Activated T-cell treated with anti-CD3 and anti-CD28 coated beads, Interleukin-2, amount 50 U/mL, for 24 hours (primary cell): ENCODE measurements at regions not wholly inside any gene's neighbourhood (a gene's known extent, or its start where the extent isn't known, plus 50 kb on each side); places are given as distances from the start of the nearest gene placed in this dataset.
"Not testable (repeated sequence)": the region's sequence is repeated elsewhere in the genome, so short reads cannot be mapped to it uniquely, and the experiment has no call there.

ENCODE experiments used
- DNase-seq: peaks from one replicate; pipeline ENCODE4 v3.0.0-alpha.2; 2020
- H3K27ac Mint-ChIP-seq: 2 replicates; pipeline ENCODE4 v1.8.0; 2020; ENCODE audit warnings: mild to moderate bottlenecking, mixed read lengths
- H3K27me3 Mint-ChIP-seq: 2 replicates; pipeline ENCODE4 v1.8.0; 2020; ENCODE audit warnings: mixed read lengths
- H3K36me3 Mint-ChIP-seq: 2 replicates; pipeline ENCODE4 v1.8.0; 2020; ENCODE audit warnings: low read depth, mixed read lengths
- H3K4me1 Mint-ChIP-seq: 2 replicates; pipeline ENCODE4 v1.8.0; 2020; ENCODE audit warnings: low read depth, mixed read lengths
- H3K4me3 Mint-ChIP-seq: 2 replicates; pipeline ENCODE4 v1.8.0; 2020; ENCODE audit warnings: mild to moderate bottlenecking, moderate library complexity, mixed read lengths
- H3K9me3 Mint-ChIP-seq: 2 replicates; pipeline ENCODE4 v1.8.0; 2020; ENCODE audit warnings: mixed read lengths

- no peak overlapping the region for H3K4me3 Mint-ChIP-seq
- no peak overlapping the region for H3K27ac Mint-ChIP-seq
- no peaks in the 10 kb centered on the region for H3K36me3 Mint-ChIP-seq
- no peaks in the 10 kb centered on the region for H3K4me1 Mint-ChIP-seq
- H3K27me3 Mint-ChIP-seq: peaks cover 19% of the 10 kb centered on the region
- no peak for DNase-seq
- H3K9me3 Mint-ChIP-seq: peaks cover 3% of the 10 kb centered on the region
Measured at GRCh38 chr4:56164907-56165306, 216.2 kb downstream of the CEP135 start.

GRCh38 chr4:56160636-56161035 lies 211.9 kb downstream of the CEP135 start:
- Mint-ChIP-seq H3K27me3 (peaks cover 7% of the 10 kb centered on the region), H3K4me3 (no peak overlapping the region), H3K27ac (no peak overlapping the region), H3K4me1 (peaks cover 7% of the 10 kb centered on the region), H3K36me3 (no peaks in the 10 kb centered on the region), H3K9me3 (no peaks in the 10 kb centered on the region)
- DNase-seq: no peak

- H3K4me1 Mint-ChIP-seq: peaks cover 7% of the 10 kb centered on the region
- no peaks in the 10 kb centered on the region for H3K9me3 Mint-ChIP-seq
- DNase-seq: no peak
- H3K27ac Mint-ChIP-seq: no peak overlapping the region
- peaks cover 7% of the 10 kb centered on the region for H3K27me3 Mint-ChIP-seq
- no peak overlapping the region for H3K4me3 Mint-ChIP-seq
- no peaks in the 10 kb centered on the region for H3K36me3 Mint-ChIP-seq
Measured at GRCh38 chr4:56158483-56158882, 209.7 kb downstream of the CEP135 start.

GRCh38 chr4:56156141-56156540 lies 207.4 kb downstream of the CEP135 start:
- Mint-ChIP-seq H3K4me1 (peaks cover 7% of the 10 kb centered on the region), H3K36me3 (no peaks in the 10 kb centered on the region), H3K27me3 (peaks cover 3% of the 10 kb centered on the region), H3K4me3 (no peak overlapping the region), H3K9me3 (no peaks in the 10 kb centered on the region), H3K27ac (no peak overlapping the region)
- DNase-seq: no peak

GRCh38 chr4:56155432-56155831 lies 206.7 kb downstream of the CEP135 start:
- H3K36me3 Mint-ChIP-seq: no peaks in the 10 kb centered on the region
- H3K27ac Mint-ChIP-seq: no peak overlapping the region
- H3K4me1 Mint-ChIP-seq: peaks cover 7% of the 10 kb centered on the region
- no peaks in the 10 kb centered on the region for H3K27me3 Mint-ChIP-seq
- DNase-seq: no peak
- H3K9me3 Mint-ChIP-seq: no peaks in the 10 kb centered on the region
- no peak overlapping the region for H3K4me3 Mint-ChIP-seq

GRCh38 chr4:56149591-56149990 lies 200.8 kb downstream of the CEP135 start:
- Mint-ChIP-seq H3K27me3 (peaks cover 3% of the 10 kb centered on the region), H3K4me1 (no peaks in the 10 kb centered on the region), H3K36me3 (no peaks in the 10 kb centered on the region), H3K4me3 (no peak overlapping the region), H3K27ac (no peak overlapping the region), H3K9me3 (no peaks in the 10 kb centered on the region)
- no peak for DNase-seq

GRCh38 chr4:56148428-56148827 lies 199.7 kb downstream of the CEP135 start:
- H3K4me3 Mint-ChIP-seq: no peak overlapping the region
- no peaks in the 10 kb centered on the region for H3K36me3 Mint-ChIP-seq
- no peak for DNase-seq
- no peak overlapping the region for H3K27ac Mint-ChIP-seq
- no peaks in the 10 kb centered on the region for H3K4me1 Mint-ChIP-seq
- no peaks in the 10 kb centered on the region for H3K9me3 Mint-ChIP-seq
- peaks cover 9% of the 10 kb centered on the region for H3K27me3 Mint-ChIP-seq

GRCh38 chr4:56147371-56147770 lies 198.6 kb downstream of the CEP135 start:
- no peaks in the 10 kb centered on the region for H3K36me3 Mint-ChIP-seq
- peaks cover 9% of the 10 kb centered on the region for H3K27me3 Mint-ChIP-seq
- DNase-seq: no peak
- H3K9me3 Mint-ChIP-seq: no peaks in the 10 kb centered on the region
- H3K27ac Mint-ChIP-seq: no peak overlapping the region
- no peaks in the 10 kb centered on the region for H3K4me1 Mint-ChIP-seq
- H3K4me3 Mint-ChIP-seq: no peak overlapping the region

GRCh38 chr4:56146956-56147355 lies 198.2 kb downstream of the CEP135 start:
- no peaks in the 10 kb centered on the region for H3K9me3 Mint-ChIP-seq

GRCh38 chr4:56142088-56142487 lies 193.3 kb downstream of the CEP135 start:
- no peak overlapping the region for H3K27ac Mint-ChIP-seq
- no peaks in the 10 kb centered on the region for H3K9me3 Mint-ChIP-seq
- peaks cover 9% of the 10 kb centered on the region for H3K27me3 Mint-ChIP-seq
- H3K4me3 Mint-ChIP-seq: no peak overlapping the region
- no peaks in the 10 kb centered on the region for H3K4me1 Mint-ChIP-seq
- H3K36me3 Mint-ChIP-seq: no peaks in the 10 kb centered on the region
- DNase-seq: no peak

More at GRCh38 chr4:56146956-56147355, 198.2 kb downstream of the CEP135 start:
- Mint-ChIP-seq H3K27ac (no peak overlapping the region), H3K36me3 (no peaks in the 10 kb centered on the region), H3K4me1 (no peaks in the 10 kb centered on the region), H3K27me3 (peaks cover 9% of the 10 kb centered on the region), H3K4me3 (no peak overlapping the region)
- no peak for DNase-seq

- H3K27me3 Mint-ChIP-seq: peaks cover 10% of the 10 kb centered on the region
- H3K4me3 Mint-ChIP-seq: no peak overlapping the region
- no peaks in the 10 kb centered on the region for H3K36me3 Mint-ChIP-seq
- H3K9me3 Mint-ChIP-seq: no peaks in the 10 kb centered on the region
- no peak for DNase-seq
- H3K4me1 Mint-ChIP-seq: no peaks in the 10 kb centered on the region
- H3K27ac Mint-ChIP-seq: no peak overlapping the region
Measured at GRCh38 chr4:56139241-56139827, 190.6 kb downstream of the CEP135 start.

GRCh38 chr4:56134834-56135233 lies 186.1 kb downstream of the CEP135 start:
- DNase-seq, H3K36me3 Mint-ChIP-seq, H3K9me3 Mint-ChIP-seq, H3K4me1 Mint-ChIP-seq, H3K27ac Mint-ChIP-seq, H3K27me3 Mint-ChIP-seq, H3K4me3 Mint-ChIP-seq: not testable (repeated sequence)

- H3K4me1 Mint-ChIP-seq: no peaks in the 10 kb centered on the region
- H3K9me3 Mint-ChIP-seq: no peaks in the 10 kb centered on the region
- no peaks in the 10 kb centered on the region for H3K36me3 Mint-ChIP-seq
- H3K27me3 Mint-ChIP-seq: peaks cover 4% of the 10 kb centered on the region
- H3K4me3 Mint-ChIP-seq: no peak overlapping the region
- DNase-seq: no peak
- H3K27ac Mint-ChIP-seq: no peak overlapping the region
Measured at GRCh38 chr4:56134266-56134665, 185.5 kb downstream of the CEP135 start.

- H3K36me3 Mint-ChIP-seq: no peaks in the 10 kb centered on the region
- no peaks in the 10 kb centered on the region for H3K4me1 Mint-ChIP-seq
- H3K27ac Mint-ChIP-seq: no peak overlapping the region
- H3K9me3 Mint-ChIP-seq: no peaks in the 10 kb centered on the region
- DNase-seq: no peak
- H3K27me3 Mint-ChIP-seq: peaks cover 4% of the 10 kb centered on the region
- no peak overlapping the region for H3K4me3 Mint-ChIP-seq
Measured at GRCh38 chr4:56132835-56133234, 184.1 kb downstream of the CEP135 start.

GRCh38 chr4:56132188-56132587 lies 183.4 kb downstream of the CEP135 start:
- not testable (repeated sequence) for H3K27me3 Mint-ChIP-seq, H3K27ac Mint-ChIP-seq, H3K4me3 Mint-ChIP-seq, H3K9me3 Mint-ChIP-seq, DNase-seq, H3K36me3 Mint-ChIP-seq, H3K4me1 Mint-ChIP-seq

- no peak for DNase-seq
- Mint-ChIP-seq H3K27ac (no peak overlapping the region), H3K9me3 (no peaks in the 10 kb centered on the region), H3K27me3 (peaks cover 8% of the 10 kb centered on the region), H3K4me3 (no peak overlapping the region), H3K4me1 (no peaks in the 10 kb centered on the region), H3K36me3 (no peaks in the 10 kb centered on the region)
Measured at GRCh38 chr4:56130606-56131155, 181.9 kb downstream of the CEP135 start.
